ENCODE measurements at regions not wholly inside any gene's neighbourhood (a gene's known extent, or its start where the extent isn't known, plus 50 kb on each side); places are given as distances from the start of the nearest gene placed in this dataset.

DNA sequence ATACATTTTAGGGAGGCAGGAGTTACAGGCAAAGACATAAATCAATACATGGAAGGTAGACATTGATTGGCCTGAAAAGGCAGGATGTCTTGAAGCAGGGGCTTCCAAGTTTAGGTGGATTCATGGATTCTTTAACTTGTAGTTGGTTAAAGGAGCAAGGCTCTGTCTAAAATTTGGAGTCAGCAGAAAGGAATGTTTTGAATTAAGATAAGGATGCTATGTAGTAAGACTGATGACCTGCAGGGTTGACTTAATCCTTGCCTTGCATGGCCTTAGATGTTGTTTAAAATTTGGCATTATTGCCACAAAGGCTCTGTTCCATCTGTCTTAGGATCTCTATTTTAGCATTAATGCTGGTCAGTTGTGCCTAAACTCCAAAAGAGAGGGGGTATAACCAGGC is 171.3 kb downstream of the C5orf15 start:
- DNase-seq (ENCODE audit: low read depth in 3 of 3) = no peak

DNA sequence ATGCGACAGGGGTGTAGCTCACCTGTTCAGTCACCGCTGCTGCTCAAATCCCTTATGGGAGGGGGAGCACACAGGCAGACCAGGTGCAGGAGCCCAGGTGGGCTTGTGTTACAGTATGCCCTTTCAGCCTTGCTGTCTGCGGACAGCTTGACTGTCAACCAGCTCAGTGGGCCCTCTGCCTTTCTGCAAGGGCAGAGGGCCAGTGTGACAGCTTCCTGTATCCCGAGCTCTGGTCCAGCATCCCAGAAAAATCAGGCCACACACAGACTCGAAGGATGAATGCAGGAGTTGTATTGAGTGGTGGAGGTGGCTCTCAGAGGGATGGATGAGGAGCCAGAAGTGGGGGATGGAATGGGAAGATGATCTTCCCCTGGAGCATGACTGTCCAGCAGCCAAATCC is 172.2 kb downstream of the C5orf15 start:
- no peak for DNase-seq (ENCODE audit: low read depth in 3 of 3)

DNA sequence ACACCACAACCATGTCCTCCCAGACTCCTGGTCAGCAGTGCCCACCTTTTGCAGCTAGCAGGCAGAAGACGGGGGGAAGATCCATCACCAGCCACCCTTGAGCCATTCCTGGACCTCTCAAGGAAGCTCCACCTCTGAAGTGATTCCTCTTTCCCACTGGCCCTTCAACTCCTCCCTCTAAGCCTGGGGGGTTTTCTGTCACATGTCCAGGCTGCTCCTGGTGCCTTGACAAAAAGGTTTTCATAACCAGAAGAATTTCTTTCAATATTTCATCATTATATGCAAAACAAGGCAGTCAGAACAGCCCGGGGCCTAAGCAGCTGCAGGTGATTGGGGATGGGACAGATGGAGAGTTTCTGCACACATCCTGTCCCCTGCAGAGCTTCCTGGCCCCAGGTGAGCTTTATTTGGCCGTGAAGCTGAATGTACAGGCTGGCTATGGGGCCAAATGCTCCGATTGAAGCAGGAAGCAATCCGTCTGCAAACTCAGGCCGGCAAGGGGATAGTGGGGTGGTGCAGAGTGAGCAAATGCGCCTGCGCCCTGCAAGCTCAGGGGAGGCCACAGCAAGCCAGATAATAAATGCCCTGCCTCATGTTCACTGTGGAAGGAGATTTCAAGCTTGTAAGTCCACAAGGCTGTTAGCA is 173.5 kb downstream of the C5orf15 start:
- DNase-seq (ENCODE audit: low read depth in 3 of 3) = no peak

DNA sequence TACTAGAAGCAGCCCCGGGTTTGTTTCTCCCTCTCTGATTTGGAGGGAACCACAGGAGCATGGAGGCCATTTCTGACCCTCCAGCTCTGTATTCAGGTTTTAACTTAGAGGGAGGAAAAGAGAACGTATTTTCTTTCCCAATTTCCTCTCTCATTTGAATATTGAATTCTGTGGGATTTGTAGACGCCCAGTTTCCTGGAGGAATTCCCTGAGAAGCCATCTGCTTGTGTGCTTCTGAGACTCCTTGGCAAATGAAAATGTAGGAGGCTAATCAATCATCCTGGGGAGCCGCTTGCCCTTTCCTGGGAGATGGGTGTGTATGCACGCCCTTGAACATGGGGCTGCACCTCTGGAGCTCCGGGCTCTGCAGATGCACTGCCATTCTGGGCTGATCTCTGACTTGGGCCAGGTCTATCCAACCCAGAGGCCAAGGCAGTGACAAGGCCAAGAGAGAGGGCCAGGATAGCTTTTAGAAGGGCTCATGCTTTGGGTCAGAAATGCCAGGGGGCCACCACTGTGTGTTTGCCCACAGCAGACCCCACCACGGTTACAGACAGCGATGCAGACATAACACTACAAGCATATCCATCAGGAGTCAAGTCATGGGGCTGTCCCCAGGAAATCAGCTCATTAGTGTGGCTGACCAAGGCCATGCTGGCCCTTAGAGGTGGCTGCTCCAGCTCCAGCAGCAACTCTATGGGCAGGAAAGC is 174.5 kb downstream of the C5orf15 start:
- DNase-seq (ENCODE audit: low read depth in 3 of 3) = no peak

DNA sequence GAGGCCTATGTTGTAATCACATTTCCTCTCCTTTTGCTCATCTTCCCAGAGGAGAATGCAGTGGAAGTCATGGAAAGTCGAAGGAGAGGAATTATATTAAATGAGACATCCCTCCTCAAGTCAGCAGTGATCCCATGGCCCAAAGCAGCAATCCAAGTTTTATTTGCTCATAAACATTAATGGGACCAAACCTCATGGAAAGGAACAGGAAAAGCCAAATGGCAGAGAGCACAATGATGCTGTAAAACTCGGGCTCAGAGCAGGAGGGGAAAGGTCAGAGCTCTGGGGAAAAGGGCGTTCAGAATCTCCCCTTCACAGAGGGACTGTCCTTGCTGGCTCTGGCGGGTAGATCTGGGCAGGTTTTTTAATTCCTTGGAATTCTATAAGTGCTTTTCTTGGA is 175.8 kb downstream of the C5orf15 start:
- DNase-seq (ENCODE audit: low read depth in 3 of 3) = no peak

DNA sequence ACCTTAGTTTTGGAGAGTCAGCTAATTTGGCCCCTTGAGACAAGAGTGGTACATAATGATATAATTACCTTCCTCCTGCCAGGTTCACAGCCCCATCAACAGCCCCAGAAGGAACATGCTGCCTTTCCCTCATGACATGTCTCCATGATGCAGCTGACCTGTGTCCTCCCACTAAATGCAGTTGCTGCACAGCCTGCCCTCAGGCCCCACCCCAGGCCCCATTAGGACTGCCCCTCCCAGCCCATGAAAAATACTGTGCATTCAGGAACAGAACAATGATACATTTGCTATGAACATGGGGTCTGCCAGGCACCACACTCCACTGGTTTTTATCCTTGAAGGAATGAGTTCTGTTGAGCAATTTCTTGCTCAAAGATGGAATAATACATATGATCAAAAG is 176.4 kb downstream of the C5orf15 start:
- no peak for DNase-seq (ENCODE audit: low read depth in 3 of 3)

DNA sequence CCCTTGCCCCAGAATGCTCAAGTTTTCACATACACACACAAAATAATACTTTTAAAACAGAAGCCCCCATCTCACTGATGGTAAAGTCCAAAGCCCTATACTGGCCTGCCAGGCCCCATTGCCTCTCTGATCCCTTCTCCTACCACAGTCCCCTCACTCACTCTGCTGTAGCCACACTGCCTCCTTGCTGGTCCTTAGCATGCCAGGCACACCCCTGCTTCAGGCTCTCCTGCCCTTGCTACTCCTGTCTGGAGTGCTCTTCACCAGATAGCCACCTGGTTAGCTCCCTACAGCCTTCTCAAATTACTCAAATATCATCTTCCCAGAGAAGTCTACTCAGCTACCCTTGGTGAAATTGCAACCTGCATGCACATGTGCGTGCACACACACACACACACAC is 177.5 kb downstream of the C5orf15 start:
- DNase-seq (ENCODE audit: low read depth in 3 of 3) = no peak

DNA sequence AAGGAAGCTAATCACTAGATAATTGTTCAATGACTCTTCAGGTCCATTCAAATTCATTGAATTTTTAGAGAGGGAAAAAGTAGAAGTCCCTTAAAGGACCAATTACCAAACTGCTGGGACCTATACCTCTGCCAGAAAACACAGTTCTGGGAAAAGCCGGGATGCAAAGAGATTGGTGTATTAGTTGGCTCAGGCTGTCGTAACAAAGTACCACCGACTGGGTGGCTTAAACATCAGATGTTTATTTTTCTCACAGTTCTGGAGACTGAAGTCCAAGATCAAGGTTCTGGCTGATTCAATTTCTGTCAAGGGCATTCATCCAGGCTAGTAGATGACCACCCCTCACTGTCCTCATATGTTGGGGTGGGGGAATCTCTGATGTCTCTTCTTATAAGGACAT is 177.1 kb upstream of the FSTL4 start:
- DNase-seq (ENCODE audit: low read depth in 3 of 3) = no peak

DNA sequence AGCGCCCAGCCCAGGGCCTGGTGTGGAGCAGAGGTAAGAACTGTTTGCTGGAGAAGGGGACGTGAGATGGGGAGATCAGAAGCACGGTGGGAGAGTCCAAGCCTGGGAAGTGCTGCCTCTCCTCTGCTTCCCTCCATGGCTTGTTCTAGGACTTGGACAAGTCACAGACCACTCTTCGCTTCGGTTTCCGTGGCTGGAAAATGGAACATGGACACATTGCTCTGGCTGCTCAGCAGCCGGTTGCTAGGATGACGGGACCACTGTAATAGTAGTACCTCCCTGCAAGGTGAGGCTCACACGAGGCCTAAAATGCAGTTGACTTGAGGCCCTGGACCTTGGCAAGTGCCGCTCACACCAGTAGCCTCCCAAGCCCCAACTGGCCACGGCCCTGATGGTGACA is 175.8 kb upstream of the FSTL4 start:
- no peak for DNase-seq (ENCODE audit: low read depth in 3 of 3)

DNA sequence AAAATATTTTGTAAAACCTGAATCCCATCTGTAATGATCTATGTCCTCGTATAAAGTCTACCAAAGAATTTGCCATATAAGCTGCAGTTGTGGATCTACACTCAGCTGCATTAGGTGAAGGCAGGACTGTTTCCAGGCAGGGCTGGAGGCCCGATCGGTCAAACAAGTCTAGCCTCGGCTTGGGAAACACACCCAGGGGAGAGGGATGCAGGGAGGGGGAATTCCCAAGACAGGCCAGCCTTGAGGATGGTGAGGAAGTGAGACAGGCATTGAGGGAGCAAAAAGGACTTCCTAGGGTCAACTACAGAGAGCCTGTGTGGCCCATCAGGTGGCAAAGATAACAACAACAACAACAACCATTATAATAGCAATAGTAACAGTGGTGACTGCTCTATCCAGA is 174.1 kb upstream of the FSTL4 start:
- DNase-seq (ENCODE audit: low read depth in 3 of 3) = no peak

DNA sequence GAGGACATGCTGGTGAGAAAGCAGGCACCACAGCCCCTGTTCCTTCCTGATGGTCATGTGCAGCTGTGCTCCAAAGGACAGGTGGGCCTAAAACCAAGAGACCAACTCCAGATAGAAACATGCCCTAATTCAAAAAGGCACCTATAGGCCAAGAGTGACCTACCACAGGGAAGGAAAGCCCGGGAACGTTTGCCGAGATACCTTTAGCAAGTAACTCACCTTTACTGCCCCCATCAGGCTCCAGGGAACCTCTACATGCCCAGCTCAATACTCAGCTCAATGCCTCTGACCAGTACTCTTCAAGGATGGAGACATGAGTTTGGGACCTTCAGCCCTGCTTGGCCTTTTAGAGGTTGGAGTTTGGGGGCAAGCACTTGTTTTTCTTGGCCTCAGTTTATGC is 172.8 kb upstream of the FSTL4 start:
- no peak for DNase-seq (ENCODE audit: low read depth in 3 of 3)

DNA sequence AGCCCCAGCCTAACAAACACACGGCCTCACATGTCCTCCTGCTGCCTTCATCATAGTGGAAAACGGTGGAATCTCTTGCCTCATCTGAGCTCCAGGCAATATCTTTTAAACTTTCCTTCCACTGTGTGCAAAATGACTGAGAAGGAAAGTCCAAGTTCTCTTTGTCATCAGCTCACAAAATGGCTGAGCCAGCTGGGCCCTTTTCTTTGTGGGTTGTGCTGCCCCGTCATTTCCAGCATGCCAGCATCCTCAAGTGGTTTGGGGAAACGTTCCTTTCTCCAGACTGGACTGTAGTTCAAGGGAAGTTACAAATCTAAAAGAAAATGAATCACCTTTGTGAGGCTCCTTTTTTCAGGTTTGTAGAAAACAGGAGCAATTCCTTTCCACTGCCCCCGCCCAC is 171.1 kb upstream of the FSTL4 start:
- DNase-seq (ENCODE audit: low read depth in 3 of 3) = no peak

DNA sequence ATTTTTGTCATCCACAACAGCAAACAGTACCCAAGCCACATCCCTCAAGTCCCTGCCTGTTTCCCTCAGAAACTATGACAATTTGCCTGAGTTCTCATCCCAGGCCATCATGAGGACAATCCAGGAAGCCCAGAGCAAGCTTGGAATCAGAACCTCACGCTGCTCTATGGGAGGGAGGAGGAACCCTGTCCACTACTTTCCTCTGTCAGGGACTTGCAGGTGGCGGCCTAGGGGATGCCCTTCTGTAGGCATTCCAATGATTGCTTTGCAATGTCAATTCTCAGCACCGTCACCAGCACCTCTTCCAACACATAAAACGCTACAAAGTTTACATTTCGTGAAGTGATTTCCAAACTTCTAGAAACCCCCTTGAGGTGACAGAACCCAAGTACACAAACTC is 170.4 kb upstream of the FSTL4 start:
- no peak for DNase-seq (ENCODE audit: low read depth in 3 of 3)

DNA sequence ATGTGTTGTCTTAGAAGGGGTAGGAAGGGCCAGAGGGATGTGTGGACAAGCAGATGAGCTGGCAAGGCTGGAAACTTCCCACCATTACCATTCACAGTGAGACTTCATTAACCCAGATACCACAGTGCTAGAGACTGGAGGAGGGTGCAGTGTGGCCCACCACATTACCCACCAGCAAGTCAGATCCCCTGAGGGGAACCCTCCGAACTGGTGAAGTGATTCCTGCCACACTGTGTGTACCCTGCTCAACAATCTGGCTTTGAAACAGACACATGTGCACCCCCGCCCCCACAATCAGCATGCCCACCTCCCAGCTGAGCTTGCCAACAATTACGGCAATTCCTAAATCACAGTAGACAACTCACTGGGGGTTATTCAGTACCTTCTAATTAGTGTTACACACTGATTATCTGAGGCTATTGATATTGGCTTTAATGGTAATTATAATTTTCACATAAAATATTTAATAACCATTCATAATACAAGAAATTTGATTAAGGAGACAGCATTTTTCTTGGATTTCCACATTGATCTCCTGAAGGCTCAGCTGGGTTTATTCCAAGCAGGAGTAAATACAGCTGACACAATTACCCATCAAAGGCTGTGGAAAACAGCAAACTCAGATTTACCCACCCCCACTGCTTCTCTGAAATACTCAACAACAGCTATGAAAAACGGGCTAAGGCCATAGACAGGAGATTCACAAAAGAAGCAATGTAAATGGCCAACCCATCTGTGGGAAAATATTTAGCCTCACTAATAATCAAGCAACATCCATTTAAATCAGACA is 169.3 kb upstream of the FSTL4 start:
- DNase-seq (ENCODE audit: low read depth in 3 of 3) = no peak

DNA sequence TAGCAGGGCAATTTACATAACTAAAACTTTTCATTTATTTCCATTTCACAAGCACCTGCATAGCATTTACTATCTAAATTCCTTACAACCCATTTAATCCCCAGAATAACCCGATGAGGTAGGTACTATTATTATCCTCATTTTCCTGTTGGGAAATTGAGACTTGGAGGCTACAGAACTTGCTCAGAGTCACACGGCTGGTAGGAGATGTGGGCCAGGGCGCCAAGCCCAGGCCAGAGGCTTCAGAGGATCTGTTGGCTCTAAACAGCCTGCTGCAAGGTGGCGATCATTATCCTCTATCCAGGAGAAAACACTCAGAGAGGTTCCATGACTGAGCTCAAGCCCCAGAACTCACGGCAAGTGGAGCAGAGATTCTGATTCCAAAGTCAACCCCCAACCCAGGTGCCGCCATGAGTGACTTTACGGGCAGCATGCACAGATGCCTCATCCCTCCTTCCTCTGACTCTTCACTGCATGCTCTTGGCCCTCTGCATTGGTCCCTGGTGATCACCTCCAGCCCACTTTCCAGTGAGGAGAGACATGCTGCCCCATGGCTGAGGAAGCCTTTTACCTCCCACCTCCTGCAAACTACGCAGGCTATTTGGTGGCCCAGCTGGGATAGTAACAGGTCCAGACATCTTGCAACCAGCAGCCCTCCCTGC is 168.4 kb upstream of the FSTL4 start:
- DNase-seq (ENCODE audit: low read depth in 3 of 3) = no peak

DNA sequence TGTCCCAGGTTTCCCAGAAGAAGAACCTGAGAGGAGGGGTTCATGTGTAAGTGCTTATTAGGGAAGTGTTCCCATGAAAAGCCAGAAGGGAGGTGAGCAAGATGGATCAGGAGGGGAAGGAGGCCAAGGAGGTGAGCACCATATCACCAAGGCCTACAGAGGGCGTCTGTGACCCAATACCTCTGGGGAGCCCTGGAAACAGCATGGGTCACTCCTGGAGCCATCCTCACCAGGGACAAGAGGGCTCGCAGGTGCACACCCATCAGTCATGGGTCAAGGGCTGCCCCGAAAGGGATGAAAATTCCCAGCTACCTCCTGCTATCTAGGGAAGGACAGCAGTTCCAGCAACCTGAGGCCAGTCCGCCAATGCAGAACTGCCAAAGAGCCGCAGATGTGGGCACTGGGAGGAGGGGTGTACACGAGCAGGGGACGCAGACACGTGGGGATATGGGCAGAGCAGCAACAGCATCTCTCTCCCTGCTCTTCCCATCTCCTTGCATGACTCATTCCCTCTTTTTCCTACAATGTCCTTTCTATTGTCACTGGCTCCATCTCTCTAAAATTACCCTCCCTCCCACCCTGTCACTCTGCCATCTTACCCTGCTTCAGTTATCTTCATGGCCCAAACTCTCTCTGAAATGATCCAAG is 167.6 kb upstream of the FSTL4 start:
- DNase-seq (ENCODE audit: low read depth in 3 of 3) = no peak

DNA sequence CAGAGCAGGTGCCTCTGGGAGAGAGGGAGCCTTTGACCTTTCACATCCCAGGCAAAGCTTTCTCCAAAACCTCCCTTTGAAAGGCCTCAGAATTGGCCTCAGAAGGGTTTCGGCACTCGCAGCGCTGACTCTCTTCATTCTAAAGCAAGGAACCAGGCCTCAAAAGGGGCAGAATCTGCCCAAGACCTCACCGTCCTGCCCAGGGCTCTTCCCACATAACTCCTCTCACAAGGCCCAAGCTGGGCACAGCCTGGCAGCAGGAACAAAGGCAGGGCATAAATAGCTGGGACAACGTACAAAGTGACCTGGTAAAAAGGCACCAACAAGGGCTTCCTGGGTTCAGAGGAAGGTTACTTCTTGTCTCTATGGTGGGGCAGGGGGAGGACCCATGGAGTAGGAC is 166.3 kb upstream of the FSTL4 start:
- DNase-seq (ENCODE audit: low read depth in 3 of 3) = no peak

DNA sequence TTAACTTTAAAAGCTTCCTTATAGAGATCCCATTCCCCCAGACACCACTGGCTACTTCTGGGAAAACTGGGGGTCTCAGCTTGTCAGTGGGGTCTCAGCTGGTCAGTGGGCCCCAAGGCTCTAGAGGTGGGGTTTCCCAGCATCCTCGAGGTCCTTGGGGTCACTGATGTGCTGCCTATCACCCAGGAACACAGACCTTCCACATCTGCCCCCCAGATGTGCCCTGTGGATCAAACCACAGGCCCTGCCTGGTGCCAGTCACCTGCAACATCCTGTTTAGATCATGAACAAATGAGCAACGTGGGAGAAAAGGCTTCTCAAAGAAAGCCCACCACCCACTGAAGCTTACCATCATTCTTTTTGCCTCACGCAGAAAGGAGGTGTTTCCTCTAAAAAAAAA is 165.6 kb upstream of the FSTL4 start:
- DNase-seq (ENCODE audit: low read depth in 3 of 3) = no peak

DNA sequence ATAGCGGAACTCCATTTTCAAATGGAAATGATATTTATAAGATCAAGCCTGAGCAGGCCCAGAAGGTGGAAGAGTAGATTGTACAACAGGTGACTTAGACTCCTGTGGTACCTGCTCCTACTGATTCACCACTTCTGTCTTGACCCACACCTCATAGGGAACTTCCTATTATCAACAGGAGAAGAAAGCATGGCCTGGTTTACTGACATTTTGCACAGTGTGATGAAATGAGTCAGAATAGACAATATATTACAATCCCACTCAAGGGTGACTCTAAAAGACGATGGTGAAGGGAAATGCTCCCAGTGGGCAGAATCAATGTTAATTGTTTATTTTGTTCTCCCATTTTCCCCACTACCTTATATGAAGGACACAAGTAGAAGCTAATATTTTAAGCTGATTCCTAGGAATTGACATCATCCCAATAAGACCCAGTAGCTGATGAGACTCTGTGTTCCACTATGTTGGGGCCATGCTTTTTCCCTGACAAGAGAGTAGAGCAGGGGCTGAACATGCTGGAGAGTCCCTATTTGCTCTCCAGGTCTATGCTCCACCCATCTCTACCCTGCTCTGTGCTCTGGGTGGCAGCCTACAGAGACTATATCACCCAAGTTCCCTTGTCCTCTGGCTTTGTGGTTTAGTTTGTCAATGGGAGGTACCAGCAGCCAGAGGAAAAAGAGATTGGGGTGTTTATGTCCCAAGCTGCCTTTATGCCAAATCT is 163.4 kb upstream of the FSTL4 start:
- DNase-seq (ENCODE audit: low read depth in 3 of 3) = no peak

DNA sequence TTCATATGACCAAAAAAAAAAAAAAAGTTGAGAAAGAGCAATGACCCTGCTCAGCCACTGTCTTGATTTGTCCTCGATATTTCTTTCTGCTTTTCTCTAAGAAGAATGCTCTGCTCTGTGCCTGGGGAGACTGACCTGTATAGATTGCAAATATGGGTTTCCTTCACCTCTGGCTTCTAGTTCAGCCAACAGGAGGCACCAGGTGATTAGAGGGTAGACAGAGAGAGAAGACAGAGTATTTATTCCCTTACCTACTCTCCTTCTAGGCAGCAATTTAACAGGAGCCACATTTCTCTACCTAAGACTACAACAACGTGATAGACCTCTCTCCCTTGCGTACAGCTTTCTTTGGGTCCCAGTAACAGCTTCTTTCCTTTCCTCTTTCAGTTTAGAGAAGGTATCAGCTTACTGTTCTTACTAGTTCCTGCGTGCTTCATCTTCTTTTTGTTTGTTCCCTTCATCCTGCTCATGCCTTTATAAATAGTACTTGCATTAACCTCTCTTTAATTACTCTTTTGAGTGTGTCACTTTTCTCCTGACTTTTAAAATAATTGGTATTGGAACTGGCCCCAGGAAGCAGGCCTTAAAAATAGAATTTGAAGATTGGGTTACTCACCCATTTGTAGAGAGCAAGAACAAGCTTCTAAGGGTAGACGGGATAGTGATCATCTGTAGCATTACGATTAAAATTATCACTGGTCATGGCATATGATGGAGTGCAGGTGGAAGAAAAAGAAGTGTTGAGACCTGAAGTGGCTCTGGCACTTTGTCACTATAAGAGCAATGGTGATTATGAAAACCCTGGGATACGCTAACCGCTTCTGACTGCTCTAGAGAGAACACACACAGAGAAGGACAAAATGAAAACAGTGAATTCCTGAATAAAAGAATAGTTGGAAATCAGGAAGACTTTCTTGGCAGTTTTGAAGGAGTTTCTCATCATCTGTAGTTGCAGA is 161.2 kb upstream of the FSTL4 start:
- no peak for DNase-seq (ENCODE audit: low read depth in 3 of 3)
